ENCODE measurements at regions not wholly inside any gene's neighbourhood (a gene's known extent, or its start where the extent isn't known, plus 50 kb on each side); places are given as distances from the start of the nearest gene placed in this dataset.

GRCh38 chr9:108600896-108601295, 254.9 kb downstream of the ACTL7B start:
- TF ChIP-seq, protein P1, sequence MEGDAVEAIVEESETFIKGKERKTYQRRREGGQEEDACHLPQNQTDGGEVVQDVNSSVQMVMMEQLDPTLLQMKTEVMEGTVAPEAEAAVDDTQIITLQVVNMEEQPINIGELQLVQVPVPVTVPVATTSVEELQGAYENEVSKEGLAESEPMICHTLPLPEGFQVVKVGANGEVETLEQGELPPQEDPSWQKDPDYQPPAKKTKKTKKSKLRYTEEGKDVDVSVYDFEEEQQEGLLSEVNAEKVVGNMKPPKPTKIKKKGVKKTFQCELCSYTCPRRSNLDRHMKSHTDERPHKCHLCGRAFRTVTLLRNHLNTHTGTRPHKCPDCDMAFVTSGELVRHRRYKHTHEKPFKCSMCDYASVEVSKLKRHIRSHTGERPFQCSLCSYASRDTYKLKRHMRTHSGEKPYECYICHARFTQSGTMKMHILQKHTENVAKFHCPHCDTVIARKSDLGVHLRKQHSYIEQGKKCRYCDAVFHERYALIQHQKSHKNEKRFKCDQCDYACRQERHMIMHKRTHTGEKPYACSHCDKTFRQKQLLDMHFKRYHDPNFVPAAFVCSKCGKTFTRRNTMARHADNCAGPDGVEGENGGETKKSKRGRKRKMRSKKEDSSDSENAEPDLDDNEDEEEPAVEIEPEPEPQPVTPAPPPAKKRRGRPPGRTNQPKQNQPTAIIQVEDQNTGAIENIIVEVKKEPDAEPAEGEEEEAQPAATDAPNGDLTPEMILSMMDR (IDR thresholded peaks at IDR 0.05), result no peak
- no peak for TF ChIP-seq POLR2A (IDR thresholded peaks at IDR 0.05)

All from adrenal gland (tissue), 5 donors.